ENCODE measurements at regions not wholly inside any gene's neighbourhood (a gene's known extent, or its start where the extent isn't known, plus 50 kb on each side); places are given as distances from the start of the nearest gene placed in this dataset.
A peak's percentile ranks its signal among the peaks of the same experiment; 100 is the strongest.

- Histone ChIP-seq H3K4me1 (no peaks in the 10 kb centered on the region), H3K4me3 (no peak overlapping the region), H3K9me3 (peaks cover 16% of the 10 kb centered on the region; the same call in 2 of the 3 replicates), H3K27ac (no peak overlapping the region), H3K4me2 (no peak overlapping the region)
- POLR2A ChIA-PET = no interaction called here
- ATAC-seq = no peak
- FAIRE-seq = no peak
- no peak for DNase-seq (ENCODE audit: low read depth in 1 of 2, low spot score in 1 of 2)
- TF ChIP-seq MAX (IDR thresholded peaks at IDR 0.05) (no peak), USF2 (IDR thresholded peaks at IDR 0.05) (no peak), BCL3 (IDR thresholded peaks at IDR 0.05) (no peak), MAZ (IDR thresholded peaks at IDR 0.05; ENCODE audit: borderline replicate concordance, low read depth, low read length) (no peak), JUNB (IDR thresholded peaks at IDR 0.05) (no peak), FOSL2 (IDR thresholded peaks at IDR 0.05) (no peak), FOSL2 (CRISPR knock-in tag; IDR thresholded peaks at IDR 0.05) (no peak)
- WGBS (ENCODE audit: missing lambda C conversion rate) = 14% methylated on average over 2 of the region's 2 CpGs
- CTCF ChIA-PET = no interaction called here
These were observed 583.4 kb upstream of the LRRTM1 start for GRCh38 chr2:80887841-80888378.

- Histone ChIP-seq H3K4me1 (no peaks in the 10 kb centered on the region), H3K9me3 (no peaks in the 10 kb centered on the region), H3K27ac (no peak overlapping the region), H3K4me3 (no peak overlapping the region), H3K4me2 (no peak overlapping the region)
- ATAC-seq = no peak
- no peak for DNase-seq (ENCODE audit: low read depth in 1 of 2, low spot score in 1 of 2)
- ChIA-PET CTCF (no interaction called here), POLR2A (no interaction called here)
- FAIRE-seq = no peak
- TF ChIP-seq NFE2L2 (conservative IDR thresholded peaks at IDR 0.05; ENCODE audit: low read length) = no peak
- TF ChIP-seq NR3C1 (IDR thresholded peaks at IDR 0.05) = no peak
- no peak for TF ChIP-seq HEYL (CRISPR knock-in tag; IDR thresholded peaks at IDR 0.05)
- 66% methylated on average over 2 of the region's 2 CpGs for WGBS (ENCODE audit: missing lambda C conversion rate)
These were observed 569.8 kb upstream of the LRRTM1 start for GRCh38 chr2:80874374-80874773.

GRCh38 chr2:80869858-80870438, 565.4 kb upstream of the LRRTM1 start:
- Histone ChIP-seq H3K27ac (no peak overlapping the region), H3K4me3 (no peak overlapping the region), H3K4me1 (no peaks in the 10 kb centered on the region), H3K4me2 (no peak overlapping the region), H3K9me3 (0 out of 3 replicates have a peak, but pooled peaks cover 4% of the 10 kb centered on the region)
- TF ChIP-seq MAFK (IDR thresholded peaks at IDR 0.05; ENCODE audit: partially characterized antibody) = peak; percentile 51
- TF ChIP-seq RARB (CRISPR knock-in tag; IDR thresholded peaks at IDR 0.05) = no peak
- TF ChIP-seq USF2 (IDR thresholded peaks at IDR 0.05) = no peak
- WGBS (ENCODE audit: missing lambda C conversion rate) = 6% methylated on average over 7 of the region's 7 CpGs
- ATAC-seq = no peak
- no peak for FAIRE-seq
- ChIA-PET CTCF (interaction anchor here (0.7 kb wide), 1 partner anchor 204 kb away, joined by 6 read pairs; no protein-coding TSS in a partner anchor), POLR2A (no interaction called here)
- DNase-seq (ENCODE audit: low read depth in 1 of 2, low spot score in 1 of 2) = no peak

- H3K9me3 ChIP-seq = 0 out of 3 replicates have a peak, but pooled peaks cover 4% of the 10 kb centered on the region
- TF ChIP-seq RNF2 (IDR thresholded peaks at IDR 0.05; ENCODE audit: borderline replicate concordance, low read depth) (no peak), POLR2AphosphoS2 (conservative IDR thresholded peaks at IDR 0.05; ENCODE audit: low read length) (no peak), BCL3 (IDR thresholded peaks at IDR 0.05) (no peak), EHF (CRISPR knock-in tag; IDR thresholded peaks at IDR 0.05) (no peak), JUN (IDR thresholded peaks at IDR 0.05) (no peak), JUNB (IDR thresholded peaks at IDR 0.05) (no peak), HEYL (CRISPR knock-in tag; IDR thresholded peaks at IDR 0.05) (no peak), ZNF302 (CRISPR knock-in tag; IDR thresholded peaks at IDR 0.05) (no peak), CBX8 (IDR thresholded peaks at IDR 0.05) (no peak), NFE2L2 (conservative IDR thresholded peaks at IDR 0.05; ENCODE audit: low read length) (no peak), NPAS2 (CRISPR knock-in tag; IDR thresholded peaks at IDR 0.05; ENCODE audit: borderline replicate concordance) (no peak), TP53 (CRISPR knock-in tag; IDR thresholded peaks at IDR 0.05) (no peak), POLR2A (IDR thresholded peaks at IDR 0.05; ENCODE audit: low read length) (no peak), CEBPB (IDR thresholded peaks at IDR 0.05) (no peak), MAFK (IDR thresholded peaks at IDR 0.05; ENCODE audit: partially characterized antibody) (no peak), HMGXB4 (CRISPR knock-in tag; IDR thresholded peaks at IDR 0.05; ENCODE audit: borderline replicate concordance) (no peak)
- no peak overlapping the region for H3K27ac ChIP-seq
- FAIRE-seq (no peak), ATAC-seq (no peak), DNase-seq (ENCODE audit: low read depth in 1 of 2, low spot score in 1 of 2) (no peak)
- ChIA-PET CTCF (interaction anchor here (0.6 kb wide), 1 partner anchor 147 kb away, joined by 3 read pairs; no protein-coding TSS in a partner anchor), POLR2A (no interaction called here)
- H3K4me3 ChIP-seq = no peak overlapping the region
- H3K4me2 ChIP-seq = no peak overlapping the region
- WGBS (ENCODE audit: missing lambda C conversion rate) = 13% methylated on average over 2 of the region's 4 CpGs
- H3K4me1 ChIP-seq = no peaks in the 10 kb centered on the region
These were observed 558.7 kb upstream of the LRRTM1 start for GRCh38 chr2:80863147-80863714.
